HK-2 (cell line): ENCODE measurements at regions not wholly inside any gene's neighbourhood (a gene's known extent, or its start where the extent isn't known, plus 50 kb on each side); places are given as distances from the start of the nearest gene placed in this dataset.

Source experiments
- DNase-seq: peaks from one replicate; pipeline ENCODE4 v3.0.0-alpha.2; 2018; ENCODE audit not compliant: unreplicated experiment

- DNase-seq = no peak
Measured at GRCh38 chr21:40901691-40902090, 54.7 kb upstream of the DSCAM start.

- no peak for DNase-seq
Measured at GRCh38 chr21:40902299-40902698, 55.3 kb upstream of the DSCAM start.

DNA sequence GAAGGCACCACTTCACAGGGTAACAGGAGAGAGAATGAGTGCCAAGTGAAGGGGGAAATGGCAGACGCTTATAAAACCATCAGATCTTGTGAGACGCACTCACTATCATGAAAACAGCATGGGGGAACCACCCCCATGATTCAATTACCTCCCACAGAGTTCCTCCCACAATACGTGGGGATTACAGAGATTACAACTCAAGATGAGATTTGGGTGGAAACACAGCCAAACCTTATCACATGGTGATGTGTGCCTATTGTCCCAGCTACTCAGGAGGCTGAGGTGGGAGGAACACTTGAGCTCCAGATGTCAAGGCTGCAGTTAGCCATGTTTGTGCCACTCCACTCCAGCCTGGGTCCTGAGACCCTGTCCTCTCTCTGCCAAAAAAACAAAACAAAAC is 56.0 kb upstream of the DSCAM start:
- no peak for DNase-seq

GRCh38 chr21:40905251-40905650 is 58.3 kb upstream of the DSCAM start:
- no peak for DNase-seq

- no peak for DNase-seq
Measured at GRCh38 chr21:40912375-40912774, 65.4 kb upstream of the DSCAM start.

- no peak for DNase-seq
Measured at GRCh38 chr21:40915114-40915513, 68.2 kb upstream of the DSCAM start.

GRCh38 chr21:40923407-40923806 is 76.4 kb upstream of the DSCAM start:
- no peak for DNase-seq

DNA sequence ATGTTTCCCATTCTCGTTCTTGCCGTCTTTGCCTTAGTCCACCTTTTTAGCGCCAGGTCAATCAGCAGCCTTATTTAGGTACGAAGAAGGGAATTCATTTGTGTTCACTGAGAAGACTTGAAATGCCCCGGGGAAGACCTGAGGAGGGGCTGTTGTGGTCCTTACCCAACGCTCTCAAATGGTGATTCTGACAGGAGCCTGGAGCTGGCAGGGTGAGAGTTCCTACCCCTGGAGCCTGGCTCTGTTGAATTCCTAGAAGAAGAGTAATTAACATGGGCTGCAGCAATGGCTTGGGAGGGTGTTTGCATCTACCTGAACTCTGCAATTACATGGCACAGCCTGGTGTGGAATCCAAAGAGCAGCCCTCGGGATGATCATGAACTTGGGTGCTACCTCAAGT is 76.9 kb upstream of the DSCAM start:
- no peak for DNase-seq

- DNase-seq = no peak
Measured at GRCh38 chr21:40924641-40925040, 77.7 kb upstream of the DSCAM start.

DNA sequence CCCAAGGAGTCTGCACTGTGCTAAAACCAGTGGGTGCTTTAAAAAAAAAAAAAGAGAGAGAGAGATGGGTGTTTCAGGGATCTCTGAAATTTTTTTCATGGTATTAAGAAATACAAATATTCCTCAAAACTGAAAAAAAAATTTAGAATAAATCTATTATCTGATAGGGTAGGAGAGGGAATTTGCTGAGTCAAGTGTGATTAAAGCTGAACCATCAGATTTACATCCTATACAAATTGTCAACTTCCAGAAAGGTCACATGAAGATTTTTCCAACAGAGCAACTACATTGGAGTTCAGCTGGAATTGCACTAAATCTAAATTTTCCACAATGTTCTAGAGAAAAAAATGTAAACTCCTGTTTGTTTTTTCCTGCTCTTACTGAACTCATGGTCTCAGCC is 79.3 kb upstream of the DSCAM start:
- DNase-seq = no peak

DNA sequence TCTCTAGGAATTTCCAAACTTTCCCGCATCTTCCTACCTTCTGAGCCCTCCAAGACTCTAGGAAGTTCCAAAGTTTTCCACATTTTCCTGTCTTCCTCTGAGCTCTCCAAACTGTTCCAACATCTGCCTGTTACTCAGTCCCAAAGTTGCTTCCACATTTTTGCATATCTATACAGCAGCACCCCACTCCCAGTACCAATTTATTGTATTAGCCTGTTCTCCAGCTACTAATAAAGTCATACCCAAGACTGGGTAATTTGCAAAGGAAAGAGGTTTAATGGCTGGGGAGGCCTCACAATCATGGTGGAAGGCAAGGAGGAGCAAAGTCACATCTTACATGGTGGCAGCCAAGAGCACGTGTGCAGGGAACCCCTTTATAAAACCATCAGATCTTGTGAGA is 82.9 kb upstream of the DSCAM start:
- no peak for DNase-seq

- DNase-seq = no peak
Measured at GRCh38 chr21:40931197-40931596, 84.2 kb upstream of the DSCAM start.

- no peak for DNase-seq
Measured at GRCh38 chr21:40936178-40936577, 89.2 kb upstream of the DSCAM start.

DNA sequence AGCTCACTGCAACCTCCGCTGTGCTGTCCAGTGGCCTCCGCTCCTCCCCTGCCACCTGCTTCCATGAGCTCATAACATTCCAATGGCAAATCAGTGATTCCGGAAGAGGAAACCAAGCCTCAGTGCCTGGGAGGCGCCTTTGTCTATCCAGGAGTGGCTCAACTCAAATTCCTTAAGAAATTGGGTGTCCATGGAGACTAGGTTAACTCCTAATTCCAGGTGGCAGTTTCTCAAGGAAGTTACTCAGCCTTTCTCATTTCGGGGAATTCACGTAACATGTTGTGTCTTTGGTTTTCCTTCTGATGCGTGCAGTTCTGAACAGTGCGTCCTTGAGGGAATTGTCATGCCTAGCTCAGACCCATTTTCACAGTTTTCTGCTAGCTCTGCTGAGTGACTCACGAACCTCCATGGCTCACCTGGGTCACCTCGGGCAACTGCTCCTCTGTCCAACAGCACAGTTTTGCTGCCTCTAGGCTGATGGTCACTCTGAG is 89.9 kb upstream of the DSCAM start:
- no peak for DNase-seq

- DNase-seq = no peak
Measured at GRCh38 chr21:40938078-40938477, 91.1 kb upstream of the DSCAM start.

- DNase-seq = no peak
Measured at GRCh38 chr21:40938611-40939010, 91.7 kb upstream of the DSCAM start.

DNA sequence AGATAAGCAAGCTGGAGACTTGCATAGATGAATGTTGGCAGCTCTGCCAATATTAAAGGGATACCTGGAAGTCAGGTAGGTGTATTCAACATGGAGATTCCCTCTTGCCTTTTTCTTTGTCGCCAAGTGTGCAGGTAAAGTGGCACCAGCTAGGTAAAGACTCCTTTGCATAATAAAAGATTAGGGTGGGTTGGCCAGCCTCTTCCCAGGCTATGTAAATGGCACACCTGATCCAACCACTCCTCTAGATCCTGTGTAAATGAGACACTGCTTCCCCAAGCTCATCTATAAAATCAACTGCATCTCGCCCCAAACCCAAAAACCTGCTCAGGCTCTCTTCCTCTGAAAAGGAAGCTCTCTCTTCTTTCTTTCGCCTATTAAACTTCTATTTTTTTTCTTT is 100.8 kb upstream of the DSCAM start:
- no peak for DNase-seq

DNA sequence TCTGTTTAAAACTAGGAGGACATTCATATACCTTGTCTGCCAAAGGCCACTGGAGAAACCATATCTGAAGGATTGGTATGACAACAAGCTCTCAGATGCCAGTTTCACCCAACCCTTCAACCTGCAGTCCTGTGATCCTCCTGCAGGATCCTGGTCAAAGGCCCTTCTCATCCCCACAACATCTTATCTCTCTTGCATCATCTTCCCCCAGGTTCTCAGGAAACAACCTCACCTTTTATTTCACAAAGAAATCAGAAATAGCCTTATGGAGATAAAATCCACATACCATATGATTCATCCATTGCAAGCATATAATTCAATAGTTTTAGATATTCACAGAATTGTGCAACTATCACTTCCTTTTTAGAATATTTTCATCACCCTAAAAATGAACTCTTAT is 104.0 kb upstream of the DSCAM start:
- no peak for DNase-seq

GRCh38 chr21:40952551-40953323 is 105.8 kb upstream of the DSCAM start:
- DNase-seq = no peak

DNA sequence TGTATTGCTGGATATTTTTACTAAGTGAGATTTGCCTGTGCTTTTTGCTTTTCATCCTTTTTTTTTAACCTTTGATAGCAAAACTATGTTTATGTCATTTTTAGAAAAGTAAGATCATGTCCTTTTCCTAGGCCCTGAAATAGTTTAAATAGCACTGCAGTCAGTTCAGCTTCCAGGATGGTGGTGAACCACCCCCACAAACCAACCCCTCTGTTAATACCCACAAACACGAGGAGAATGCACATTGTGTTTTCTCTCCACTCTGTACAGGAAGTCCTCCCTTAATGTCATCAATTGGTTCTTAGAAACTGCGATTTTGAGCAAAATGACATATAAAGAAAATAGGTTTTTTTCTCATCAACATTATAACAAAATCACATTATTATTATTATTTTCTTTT is 117.7 kb upstream of the DSCAM start:
- no peak for DNase-seq

DNA sequence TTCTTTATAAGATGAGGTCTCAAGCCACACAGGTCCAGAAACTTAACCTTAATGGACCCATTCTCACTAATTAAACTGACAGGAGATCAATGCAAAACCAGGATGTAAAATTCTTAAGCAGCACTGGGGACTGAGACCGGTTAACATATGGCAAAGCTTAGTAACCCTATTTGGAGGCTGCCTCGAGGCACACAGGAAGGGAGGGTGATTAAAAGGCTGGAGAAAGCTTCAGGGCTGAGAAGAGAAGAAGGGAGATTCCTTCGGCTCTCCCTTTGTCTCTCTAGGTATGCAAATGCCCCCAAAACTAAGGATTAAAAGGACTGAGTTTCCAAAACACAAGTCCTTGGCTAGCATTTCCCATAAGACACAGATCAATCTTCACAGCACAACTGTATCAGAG is 120.8 kb upstream of the DSCAM start:
- DNase-seq = no peak

- DNase-seq = no peak
Measured at GRCh38 chr21:40972151-40972550, 125.2 kb upstream of the DSCAM start.

GRCh38 chr21:40976198-40977109 is 129.5 kb upstream of the DSCAM start:
- no peak for DNase-seq
